Epithelial cell of esophagus (primary cell): ENCODE measurements at regions not wholly inside any gene's neighbourhood (a gene's known extent, or its start where the extent isn't known, plus 50 kb on each side); places are given as distances from the start of the nearest gene placed in this dataset.

Experiments
- DNase-seq: peaks from one replicate; pipeline ENCODE4 v3.0.0; 2010; ENCODE audit warnings: low read depth
- H3K4me3 ChIP-seq: 2 replicates; pipeline ENCODE4 v1.5.1; 2011; ENCODE audit warnings: mild to moderate bottlenecking, low read length, control low read depth
- TF ChIP-seq, protein P1 (sequence below): IDR thresholded peaks from 2 replicates; pipeline ENCODE4 v1.5.1; 2011; ENCODE audit warnings: low read depth, mild to moderate bottlenecking, low read length, control low read depth, inconsistent platforms; ENCODE audit not compliant: insufficient read depth; ENCODE audit errors: missing control alignments

DNA sequence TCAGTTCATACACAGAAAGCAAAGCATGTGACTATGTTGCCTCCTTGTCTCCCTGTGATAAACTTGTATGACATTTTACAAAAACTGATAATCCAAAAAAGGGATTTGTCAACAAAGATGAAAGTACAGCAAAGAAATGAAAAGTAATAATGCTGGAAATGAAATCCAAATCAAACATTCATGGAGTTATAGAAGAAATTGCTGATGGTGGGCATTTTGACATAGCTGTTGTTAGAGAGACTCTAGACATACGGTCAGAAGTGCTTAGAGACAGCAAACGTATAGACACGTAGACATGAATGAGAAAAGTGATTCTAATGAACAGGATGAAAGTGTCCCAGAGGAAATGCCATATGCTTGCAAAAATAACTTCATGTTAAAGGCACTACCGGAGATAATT is 186.9 kb upstream of the RGMB start:
- DNase-seq = no peak
- TF ChIP-seq, protein P1, sequence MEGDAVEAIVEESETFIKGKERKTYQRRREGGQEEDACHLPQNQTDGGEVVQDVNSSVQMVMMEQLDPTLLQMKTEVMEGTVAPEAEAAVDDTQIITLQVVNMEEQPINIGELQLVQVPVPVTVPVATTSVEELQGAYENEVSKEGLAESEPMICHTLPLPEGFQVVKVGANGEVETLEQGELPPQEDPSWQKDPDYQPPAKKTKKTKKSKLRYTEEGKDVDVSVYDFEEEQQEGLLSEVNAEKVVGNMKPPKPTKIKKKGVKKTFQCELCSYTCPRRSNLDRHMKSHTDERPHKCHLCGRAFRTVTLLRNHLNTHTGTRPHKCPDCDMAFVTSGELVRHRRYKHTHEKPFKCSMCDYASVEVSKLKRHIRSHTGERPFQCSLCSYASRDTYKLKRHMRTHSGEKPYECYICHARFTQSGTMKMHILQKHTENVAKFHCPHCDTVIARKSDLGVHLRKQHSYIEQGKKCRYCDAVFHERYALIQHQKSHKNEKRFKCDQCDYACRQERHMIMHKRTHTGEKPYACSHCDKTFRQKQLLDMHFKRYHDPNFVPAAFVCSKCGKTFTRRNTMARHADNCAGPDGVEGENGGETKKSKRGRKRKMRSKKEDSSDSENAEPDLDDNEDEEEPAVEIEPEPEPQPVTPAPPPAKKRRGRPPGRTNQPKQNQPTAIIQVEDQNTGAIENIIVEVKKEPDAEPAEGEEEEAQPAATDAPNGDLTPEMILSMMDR = no peak
- H3K4me3 ChIP-seq = no peak overlapping the region

DNA sequence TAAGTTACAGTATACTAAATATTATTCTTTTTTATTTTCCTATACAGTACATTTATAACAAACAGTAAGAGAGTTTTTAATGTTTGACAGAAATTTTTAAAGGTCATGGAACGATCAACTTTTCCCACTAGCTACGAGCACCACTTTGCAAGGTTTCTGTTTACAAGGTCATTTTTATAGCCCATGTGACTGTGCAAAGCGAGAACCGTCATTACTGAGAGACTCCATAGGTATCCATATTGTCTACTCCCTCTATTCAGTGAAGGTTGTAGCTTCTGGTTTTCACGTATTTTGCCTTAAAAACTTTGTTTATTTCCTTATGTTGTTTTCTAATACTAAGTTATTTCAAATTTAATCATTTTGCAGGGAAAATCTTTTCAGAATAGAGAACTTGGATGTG is 186.3 kb upstream of the RGMB start:
- no peak overlapping the region for H3K4me3 ChIP-seq
- TF ChIP-seq, protein P1 = no peak
- no peak for DNase-seq

DNA sequence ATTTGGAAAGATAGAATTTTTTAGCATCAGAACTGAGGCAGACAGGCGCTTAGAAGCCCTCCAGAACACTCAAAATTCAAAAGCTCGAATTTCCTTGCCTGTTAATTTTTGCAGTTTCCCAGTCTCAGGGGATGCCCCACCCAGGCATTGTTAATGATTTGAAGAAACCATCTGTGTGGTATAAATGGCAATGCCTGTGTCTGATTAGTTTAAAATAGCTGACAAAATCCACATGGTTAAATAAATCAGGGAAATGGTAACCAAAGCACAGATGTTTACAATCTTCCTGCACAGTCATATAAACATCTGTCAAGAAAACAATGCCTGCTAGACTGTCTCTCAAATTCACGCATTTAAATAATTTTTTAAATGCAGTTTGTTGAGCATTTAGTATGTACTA is 185.2 kb upstream of the RGMB start:
- H3K4me3 ChIP-seq = no peak overlapping the region
- DNase-seq = no peak
- TF ChIP-seq, protein P1 = no peak

DNA sequence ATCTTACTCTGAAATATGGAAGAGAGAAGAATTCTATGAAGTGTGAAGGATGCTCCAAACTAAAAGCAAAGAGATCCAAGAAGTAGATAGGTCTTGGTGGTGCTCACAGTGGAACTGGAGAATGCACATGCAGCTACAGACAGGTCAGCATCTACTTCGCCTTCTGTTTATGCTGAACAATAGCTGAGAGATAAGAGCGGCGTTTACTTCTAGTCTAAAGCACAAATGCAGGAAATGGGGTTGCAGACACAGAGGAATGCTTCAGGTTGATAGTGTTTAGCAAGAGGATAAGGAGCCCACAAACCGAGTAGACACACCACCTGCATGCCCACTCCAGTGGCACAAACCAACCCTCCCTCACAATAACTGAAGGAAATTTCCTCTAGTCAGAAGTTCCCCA is 180.0 kb upstream of the RGMB start:
- TF ChIP-seq, protein P1 = no peak
- no peak for DNase-seq
- no peak overlapping the region for H3K4me3 ChIP-seq

DNA sequence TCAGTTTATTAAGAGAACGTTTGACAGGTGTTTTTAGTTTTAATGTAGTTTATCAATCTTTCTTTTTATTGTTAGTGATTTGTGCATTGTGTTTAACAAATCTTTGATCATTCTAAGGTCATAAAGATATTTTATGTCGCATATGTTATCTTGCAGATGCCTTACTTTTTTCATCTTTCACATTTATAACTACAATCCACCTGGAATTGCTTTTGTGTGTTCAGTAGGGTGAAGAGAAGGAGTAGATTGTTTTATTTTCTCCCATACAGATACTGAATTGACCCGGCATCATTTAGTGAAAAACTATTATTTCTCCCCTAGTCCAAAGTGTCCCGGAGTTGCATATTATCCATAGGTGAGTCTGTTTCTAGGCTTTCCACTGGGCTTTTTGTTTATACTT is 179.4 kb upstream of the RGMB start:
- no peak overlapping the region for H3K4me3 ChIP-seq
- TF ChIP-seq, protein P1 = no peak
- DNase-seq = no peak

DNA sequence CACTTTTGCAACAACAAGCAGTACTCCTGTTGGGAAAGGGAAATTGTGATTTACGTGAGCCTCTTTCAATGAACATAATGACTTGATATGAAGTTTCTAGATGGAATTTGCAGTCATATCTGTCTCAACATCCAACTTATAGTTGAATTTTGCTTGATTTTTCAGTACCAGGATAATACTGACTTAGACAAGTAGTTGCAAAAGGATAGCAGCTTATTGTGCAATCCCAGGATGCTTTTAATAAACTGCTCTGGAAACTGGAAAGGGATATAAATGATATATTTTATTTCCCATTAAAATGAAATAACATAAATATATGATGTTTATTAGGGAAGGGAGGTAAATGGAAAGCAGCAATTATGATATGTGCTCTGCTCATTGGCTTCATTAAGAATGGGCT is 174.4 kb upstream of the RGMB start:
- no peak overlapping the region for H3K4me3 ChIP-seq
- TF ChIP-seq, protein P1 = no peak
- peak; percentile 29 for DNase-seq

DNA sequence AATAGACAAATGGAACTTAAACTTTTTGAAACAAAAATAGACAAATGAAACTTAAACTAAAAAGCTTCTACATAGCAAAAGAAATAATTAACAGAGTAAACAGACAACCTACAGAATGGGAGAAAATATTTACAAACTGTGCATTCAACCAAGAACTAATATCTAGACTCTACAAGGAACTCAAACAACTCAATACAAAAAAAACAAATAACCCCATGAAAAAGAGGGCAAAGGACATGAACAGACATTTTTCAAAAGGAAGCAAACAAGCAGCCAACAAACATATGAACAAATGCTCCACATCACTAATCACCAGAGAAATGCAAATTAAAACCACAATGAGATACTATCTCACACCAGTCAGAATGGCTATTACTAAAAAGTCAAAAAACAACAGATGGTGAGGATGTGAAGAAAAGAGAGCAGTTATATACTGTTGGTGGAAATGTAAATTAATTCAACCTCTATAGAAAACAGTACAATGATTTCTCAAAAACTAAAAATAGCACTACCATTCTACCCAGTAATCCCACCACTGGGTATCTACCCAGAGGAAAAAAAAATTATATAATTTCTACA is 170.8 kb upstream of the RGMB start:
- TF ChIP-seq, protein P1 = no peak
- H3K4me3 ChIP-seq = no peak overlapping the region

More for the DNA sequence above, 170.8 kb upstream of the RGMB start:
- no peak for DNase-seq
